Vagina (tissue), 2 donors: ENCODE measurements at regions not wholly inside any gene's neighbourhood (a gene's known extent, or its start where the extent isn't known, plus 50 kb on each side); places are given as distances from the start of the nearest gene placed in this dataset.
"Not testable (repeated sequence)": the region's sequence is repeated elsewhere in the genome, so short reads cannot be mapped to it uniquely, and the experiment has no call there.

Experiments
- CTCF ChIP-seq, 3 experiments: fragments of 450-650 bp in 2 of 3; fragments of 200-600 bp in 1 of 3; sonication (generic) in 1 of 3; IDR thresholded peaks; one replicate each; pipeline ENCODE4 v1.5.1; 2017 to 2019; ENCODE audit warnings: antibody characterized with exemption in 3 of 3, mild to moderate bottlenecking in 2 of 3, moderate library complexity in 2 of 3
- POLR2A ChIP-seq, 2 donors: fragments of 450-650 bp; IDR thresholded peaks; one replicate each; pipeline ENCODE4 v1.6.1; 2017; ENCODE audit warnings: antibody characterized with exemption in 2 of 2, mild to moderate bottlenecking in 2 of 2, moderate library complexity in 2 of 2
- POLR2AphosphoS5 ChIP-seq, 2 donors: sonication (generic); formaldehyde crosslinking; IDR thresholded peaks; one replicate each; pipeline ENCODE4 v1.9.0; 2017; ENCODE audit warnings: antibody characterized with exemption in 2 of 2, mild to moderate bottlenecking in 2 of 2, low read depth in 1 of 2; ENCODE audit not compliant: insufficient read depth in 1 of 2

DNA sequence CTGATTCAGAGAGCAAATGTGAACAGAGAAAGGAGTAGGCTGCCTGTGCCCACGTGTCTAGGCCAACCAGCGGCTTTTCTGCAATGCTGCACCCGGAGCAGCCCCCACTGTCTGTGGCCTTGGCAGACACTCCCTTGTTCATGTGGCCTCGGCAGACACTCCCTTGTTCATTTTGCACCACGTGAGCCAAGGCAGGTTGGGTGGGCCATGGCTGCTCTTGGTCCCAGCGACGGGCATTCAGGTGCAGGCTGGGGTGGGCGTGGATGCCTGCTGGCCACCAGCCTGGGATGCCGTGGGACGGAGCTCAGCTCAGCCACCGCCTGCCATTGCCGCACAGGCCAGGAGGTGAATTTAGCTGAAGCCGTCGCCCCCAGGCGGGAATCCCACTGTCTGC, 159.8 kb downstream of the LAT start:
- TF ChIP-seq CTCF (IDR thresholded peaks at IDR 0.05); POLR2A (IDR thresholded peaks at IDR 0.05); POLR2AphosphoS5 (IDR thresholded peaks at IDR 0.05; ENCODE audit: insufficient read depth in 1 of 2, low read depth in 1 of 2): not testable (repeated sequence)
